ENCODE measurements at regions not wholly inside any gene's neighbourhood (a gene's known extent, or its start where the extent isn't known, plus 50 kb on each side); places are given as distances from the start of the nearest gene placed in this dataset.

DNA sequence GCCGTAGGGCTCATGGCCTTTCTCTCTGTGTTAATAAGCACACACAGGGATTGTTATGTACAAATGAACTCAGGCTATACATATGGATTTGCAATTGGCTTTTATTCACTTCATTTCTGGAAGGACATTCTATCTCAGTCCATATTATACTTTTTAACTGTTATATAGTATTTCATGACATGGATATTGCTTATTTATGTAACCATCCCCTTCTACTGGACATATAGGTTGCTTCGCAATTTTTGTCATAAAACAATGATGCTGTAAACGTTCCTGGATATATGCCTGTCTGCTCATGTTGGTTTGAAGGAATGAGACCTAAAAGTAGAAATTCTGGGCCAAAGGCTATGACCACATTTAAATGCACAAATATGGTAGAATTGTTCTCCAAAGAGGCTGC, 158.1 kb downstream of the BCOR start:
- no peak overlapping the region for H3K4me3 ChIP-seq (ENCODE audit: low read depth, low read length)
- TF ChIP-seq, protein P1, sequence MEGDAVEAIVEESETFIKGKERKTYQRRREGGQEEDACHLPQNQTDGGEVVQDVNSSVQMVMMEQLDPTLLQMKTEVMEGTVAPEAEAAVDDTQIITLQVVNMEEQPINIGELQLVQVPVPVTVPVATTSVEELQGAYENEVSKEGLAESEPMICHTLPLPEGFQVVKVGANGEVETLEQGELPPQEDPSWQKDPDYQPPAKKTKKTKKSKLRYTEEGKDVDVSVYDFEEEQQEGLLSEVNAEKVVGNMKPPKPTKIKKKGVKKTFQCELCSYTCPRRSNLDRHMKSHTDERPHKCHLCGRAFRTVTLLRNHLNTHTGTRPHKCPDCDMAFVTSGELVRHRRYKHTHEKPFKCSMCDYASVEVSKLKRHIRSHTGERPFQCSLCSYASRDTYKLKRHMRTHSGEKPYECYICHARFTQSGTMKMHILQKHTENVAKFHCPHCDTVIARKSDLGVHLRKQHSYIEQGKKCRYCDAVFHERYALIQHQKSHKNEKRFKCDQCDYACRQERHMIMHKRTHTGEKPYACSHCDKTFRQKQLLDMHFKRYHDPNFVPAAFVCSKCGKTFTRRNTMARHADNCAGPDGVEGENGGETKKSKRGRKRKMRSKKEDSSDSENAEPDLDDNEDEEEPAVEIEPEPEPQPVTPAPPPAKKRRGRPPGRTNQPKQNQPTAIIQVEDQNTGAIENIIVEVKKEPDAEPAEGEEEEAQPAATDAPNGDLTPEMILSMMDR (conservative IDR thresholded peaks at IDR 0.05; ENCODE audit: low read depth, low read length) = no peak
- DNase-seq (ENCODE audit: low read depth) = no peak

DNA sequence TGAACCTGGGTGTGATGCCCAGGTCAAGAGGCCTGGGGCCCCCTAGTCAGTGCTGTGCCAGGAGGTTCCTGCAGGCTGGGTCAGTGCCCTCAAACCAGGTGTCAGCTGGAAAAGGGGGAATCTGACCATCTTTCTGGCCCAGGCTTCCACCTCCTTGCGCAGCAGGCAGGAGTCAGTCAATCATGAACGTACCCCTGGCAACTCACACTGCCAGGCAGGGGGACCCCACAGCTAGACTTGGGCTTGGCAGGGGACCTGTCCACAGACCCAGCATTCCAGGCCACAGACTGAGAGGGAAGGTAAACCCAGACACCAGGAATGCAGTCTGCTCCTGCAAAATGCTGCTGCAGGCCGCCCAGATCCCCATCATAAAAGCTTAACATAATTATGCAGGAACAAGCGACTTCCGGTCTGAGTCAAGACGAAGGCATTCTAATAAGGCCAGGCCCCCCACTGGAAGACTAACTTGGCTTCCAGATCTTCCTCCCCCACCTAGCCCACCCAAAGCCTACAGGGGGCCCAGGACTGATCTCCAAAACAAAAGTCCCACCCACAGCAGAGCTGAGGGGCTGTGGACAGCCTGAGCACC, 156.3 kb downstream of the BCOR start:
- TF ChIP-seq, protein P1 (conservative IDR thresholded peaks at IDR 0.05; ENCODE audit: low read depth, low read length) = no peak
- no peak for DNase-seq (ENCODE audit: low read depth)
- H3K4me3 ChIP-seq (ENCODE audit: low read depth, low read length) = no peak overlapping the region

GRCh38 chrX:39944416-39944815, 153.3 kb downstream of the BCOR start:
- H3K4me3 ChIP-seq (ENCODE audit: low read depth, low read length) = no peak overlapping the region
- TF ChIP-seq, protein P1 (conservative IDR thresholded peaks at IDR 0.05; ENCODE audit: low read depth, low read length) = no peak
- no peak for DNase-seq (ENCODE audit: low read depth)

DNA sequence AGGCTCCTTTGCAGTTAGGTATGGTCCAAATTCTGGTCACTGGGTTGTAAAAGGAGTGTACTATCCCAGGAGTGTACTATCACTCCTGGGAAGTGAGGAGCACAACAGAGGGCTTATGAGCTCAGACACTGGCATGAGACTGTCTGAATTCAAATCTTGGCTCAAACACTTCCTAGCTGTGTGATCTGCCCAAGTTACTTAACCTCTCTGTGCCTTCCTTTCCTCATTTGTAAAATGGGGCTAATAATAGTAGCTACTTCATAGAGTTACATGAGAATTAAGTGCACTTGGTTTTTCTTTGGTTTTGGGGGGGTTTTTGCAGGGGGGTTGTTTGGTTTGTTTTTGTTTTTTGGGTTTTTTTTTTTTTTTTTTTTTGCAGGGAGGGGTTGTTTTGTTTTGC, 152.0 kb downstream of the BCOR start:
- TF ChIP-seq, protein P1 (conservative IDR thresholded peaks at IDR 0.05; ENCODE audit: low read depth, low read length) = no peak
- DNase-seq (ENCODE audit: low read depth) = no peak
- no peak overlapping the region for H3K4me3 ChIP-seq (ENCODE audit: low read depth, low read length)

- no peak overlapping the region for H3K4me3 ChIP-seq (ENCODE audit: low read depth, low read length)
- DNase-seq (ENCODE audit: low read depth) = no peak
- TF ChIP-seq, protein P1 (conservative IDR thresholded peaks at IDR 0.05; ENCODE audit: low read depth, low read length) = no peak
Measured at GRCh38 chrX:39946822-39947221, 150.9 kb downstream of the BCOR start.

DNA sequence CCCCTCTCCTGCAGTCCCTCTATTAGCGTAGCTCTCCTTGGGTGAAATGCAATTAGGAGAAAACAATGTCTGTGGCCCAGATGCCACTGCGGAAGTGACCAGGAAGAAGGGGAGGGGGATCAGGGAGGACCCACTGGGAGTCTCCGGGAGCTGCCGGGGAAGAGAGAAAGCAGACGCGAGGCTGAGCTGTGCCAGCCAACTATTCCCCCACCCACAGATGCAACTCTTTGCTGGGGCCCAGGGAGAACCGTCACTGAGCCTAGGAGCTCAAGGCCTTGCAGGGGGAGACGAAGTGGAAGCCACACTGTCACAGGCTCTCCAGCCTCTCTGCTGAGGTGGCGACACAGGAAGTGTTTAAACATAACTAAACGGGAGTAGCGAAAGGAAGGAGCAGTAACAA, 149.2 kb downstream of the BCOR start:
- TF ChIP-seq, protein P1 (conservative IDR thresholded peaks at IDR 0.05; ENCODE audit: low read depth, low read length) = no peak
- H3K4me3 ChIP-seq (ENCODE audit: low read depth, low read length) = no peak overlapping the region
- DNase-seq (ENCODE audit: low read depth) = no peak

DNA sequence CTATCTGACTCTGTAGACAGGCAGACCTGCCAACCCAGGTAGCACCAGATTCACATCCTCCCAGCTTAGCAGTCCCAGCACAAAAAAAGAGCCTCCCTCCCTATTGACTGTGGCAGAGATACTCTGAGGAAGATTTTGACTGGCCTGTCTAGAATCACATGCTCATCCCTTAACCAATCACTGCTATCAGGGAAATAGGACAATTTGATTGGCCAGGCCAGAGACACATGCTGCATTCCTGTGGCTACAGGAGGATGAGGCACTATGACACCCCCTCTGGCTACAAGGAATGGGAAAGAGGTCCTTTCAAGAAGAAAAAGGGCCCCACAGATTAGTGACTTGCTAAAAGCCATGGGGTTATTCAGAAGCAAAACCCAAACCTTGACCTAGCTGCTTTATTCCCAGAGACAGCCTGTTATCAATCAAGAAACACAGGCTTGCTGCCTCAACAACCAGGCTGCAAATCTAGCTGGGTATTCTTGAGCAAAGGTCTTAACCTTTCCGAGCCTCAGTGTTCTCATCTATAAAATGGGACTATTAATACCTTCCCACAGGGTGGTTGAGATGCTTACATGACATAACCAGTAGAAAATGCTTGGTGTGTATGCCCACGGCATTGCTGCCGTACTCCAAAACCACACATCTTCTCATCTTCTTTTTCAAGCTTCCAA, 147.6 kb downstream of the BCOR start:
- TF ChIP-seq, protein P1 (conservative IDR thresholded peaks at IDR 0.05; ENCODE audit: low read depth, low read length) = no peak
- no peak for DNase-seq (ENCODE audit: low read depth)

More for the DNA sequence above, 147.6 kb downstream of the BCOR start:
- H3K4me3 ChIP-seq (ENCODE audit: low read depth, low read length) = no peak overlapping the region
